Loucy (cell line): ENCODE measurements at regions not wholly inside any gene's neighbourhood (a gene's known extent, or its start where the extent isn't known, plus 50 kb on each side); places are given as distances from the start of the nearest gene placed in this dataset.

Experiments used
- H2AFZ ChIP-seq: fragments of 200-600 bp; sonication (generic); 2 replicates; pipeline ENCODE4 v1.6.0; 2016; ENCODE audit warnings: antibody characterized with exemption, mild to moderate bottlenecking, low read length, moderate library complexity
- H3F3A ChIP-seq: fragments of 200-600 bp; 2 replicates; pipeline ENCODE4 v1.6.0; 2016; ENCODE audit warnings: antibody characterized with exemption, low read depth, mild to moderate bottlenecking
- H3K27me3 ChIP-seq: fragments of 200-600 bp; sonication (generic); 2 replicates; pipeline ENCODE4 v1.6.1; 2014; ENCODE audit warnings: low read length, mild to moderate bottlenecking; ENCODE audit not compliant: insufficient read depth, poor library complexity, severe bottlenecking
- H3K36me3 ChIP-seq: fragments of 200-600 bp; sonication (generic); 2 replicates; pipeline ENCODE4 v1.6.1; 2016; ENCODE audit warnings: low read length; ENCODE audit not compliant: insufficient read depth
- H3K4me1 ChIP-seq: fragments of 200-600 bp; sonication (generic); 2 replicates; pipeline ENCODE4 v1.5.1; 2014; ENCODE audit warnings: low read length, mild to moderate bottlenecking; ENCODE audit not compliant: insufficient read depth, poor library complexity, severe bottlenecking
- H3K4me2 ChIP-seq: fragments of 200-600 bp; sonication (generic); 2 replicates; pipeline ENCODE4 v1.6.0; 2014; ENCODE audit warnings: antibody characterized with exemption, low read length, low read depth, mild to moderate bottlenecking; ENCODE audit not compliant: poor library complexity, severe bottlenecking
- H3K4me3 ChIP-seq: fragments of 200-600 bp; sonication (generic); 2 replicates; pipeline ENCODE4 v1.5.1; 2014; ENCODE audit warnings: low read length, mild to moderate bottlenecking, mixed read lengths; ENCODE audit not compliant: poor library complexity, severe bottlenecking
- H3K79me2 ChIP-seq: fragments of 200-600 bp; sonication (generic); 2 replicates; pipeline ENCODE4 v1.6.1; 2014; ENCODE audit warnings: low read length; ENCODE audit not compliant: insufficient read depth
- H3K9ac ChIP-seq: fragments of 200-600 bp; sonication (generic); 2 replicates; pipeline ENCODE4 v1.6.0; 2014; ENCODE audit warnings: mild to moderate bottlenecking, low read depth, low read length, moderate library complexity; ENCODE audit not compliant: poor library complexity, severe bottlenecking
- H3K9me2 ChIP-seq: fragments of 200-600 bp; sonication (generic); replicated peaks from 2 replicates; pipeline ENCODE4 v1.6.1; 2016; ENCODE audit warnings: low read depth, low read length, mixed read lengths
- H3K9me3 ChIP-seq: fragments of 200-600 bp; sonication (generic); 2 replicates; pipeline ENCODE4 v1.6.1; 2014; ENCODE audit warnings: mild to moderate bottlenecking, antibody characterized with exemption, low read length, low read depth; ENCODE audit not compliant: insufficient read depth
- H4K20me1 ChIP-seq: fragments of 200-600 bp; sonication (generic); 2 replicates; pipeline ENCODE4 v1.6.0; 2014; ENCODE audit warnings: antibody characterized with exemption, low read length, mild to moderate bottlenecking; ENCODE audit not compliant: insufficient read depth, poor library complexity, severe bottlenecking
- CTCF ChIP-seq: fragments of 200-600 bp; sonication (generic); conservative IDR thresholded peaks from 2 replicates; pipeline ENCODE4 v1.5.1; 2014; ENCODE audit warnings: mild to moderate bottlenecking, antibody characterized with exemption, low read length
- EZH2phosphoT487 ChIP-seq: fragments of 200-600 bp; IDR thresholded peaks from 2 replicates; pipeline ENCODE4 v1.6.1; 2018; ENCODE audit warnings: antibody characterized with exemption, mild to moderate bottlenecking, moderate library complexity, borderline replicate concordance

- Histone ChIP-seq H3K4me2 (no peak overlapping the region), H3K27me3 (no peaks in the 10 kb centered on the region), H3K79me2 (no peaks in the 10 kb centered on the region), H3F3A (no peaks in the 10 kb centered on the region), H3K9me2 (no peaks in the 10 kb centered on the region), H3K9me3 (no peaks in the 10 kb centered on the region), H4K20me1 (no peaks in the 10 kb centered on the region), H3K4me3 (no peak overlapping the region), H3K36me3 (no peaks in the 10 kb centered on the region), H2AFZ (no peak overlapping the region), H3K4me1 (no peaks in the 10 kb centered on the region), H3K9ac (no peak overlapping the region)
- TF ChIP-seq CTCF = no peak
- no peak for TF ChIP-seq EZH2phosphoT487
These were observed 237.8 kb upstream of the DAPK1 start for GRCh38 chr9:87259543-87260518.

DNA sequence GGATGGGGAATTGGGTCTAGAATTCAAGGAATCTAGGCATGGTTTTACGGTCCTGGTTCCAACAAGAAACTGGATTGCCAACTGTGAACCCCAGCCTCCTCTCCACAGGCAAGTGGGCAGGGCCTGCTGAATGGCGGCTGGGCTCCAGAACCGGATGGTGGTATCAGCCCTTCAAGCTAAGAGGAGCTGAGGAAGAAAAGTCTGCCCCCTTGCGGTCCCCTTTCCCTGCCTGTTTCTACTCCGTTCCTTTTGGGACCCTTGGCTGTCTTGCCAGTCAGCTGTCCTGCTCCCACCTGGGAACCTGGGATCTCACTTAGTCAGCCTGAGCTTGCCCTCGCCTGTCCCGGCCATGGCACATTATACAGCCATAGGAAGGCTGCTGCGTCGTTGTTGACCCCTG lies 234.4 kb upstream of the DAPK1 start:
- Histone ChIP-seq H3K36me3 (no peaks in the 10 kb centered on the region), H3K9ac (no peak overlapping the region), H3K27me3 (peaks cover 18% of the 10 kb centered on the region), H2AFZ (no peak overlapping the region), H3K4me3 (no peak overlapping the region), H3K4me2 (no peak overlapping the region), H3K79me2 (no peaks in the 10 kb centered on the region), H3K9me2 (no peaks in the 10 kb centered on the region), H4K20me1 (no peaks in the 10 kb centered on the region), H3K4me1 (no peaks in the 10 kb centered on the region), H3K9me3 (no peaks in the 10 kb centered on the region), H3F3A (no peaks in the 10 kb centered on the region)
- TF ChIP-seq CTCF (no peak), EZH2phosphoT487 (no peak)

DNA sequence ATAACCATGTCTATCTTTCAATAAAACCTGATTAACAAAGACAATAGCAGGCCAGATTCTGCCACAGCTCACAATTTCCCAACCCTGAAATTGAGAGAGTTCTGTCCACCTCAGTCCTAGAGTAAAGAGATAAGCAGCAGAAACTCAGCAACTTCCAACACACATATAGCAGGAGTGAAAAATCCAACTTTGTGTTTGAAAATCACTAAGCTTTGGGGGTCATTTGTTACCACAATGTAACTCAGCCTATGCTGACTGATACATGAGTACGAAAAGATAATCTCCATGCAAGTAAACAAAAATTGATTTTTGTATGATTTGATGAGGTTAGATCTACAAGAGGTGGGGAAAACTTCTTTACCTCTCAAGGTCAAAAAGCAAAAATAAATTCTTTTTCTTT lies 231.0 kb upstream of the DAPK1 start:
- no peaks in the 10 kb centered on the region for H3F3A ChIP-seq
- H3K4me3 ChIP-seq = no peak overlapping the region
- TF ChIP-seq CTCF (no peak), EZH2phosphoT487 (no peak)
- peaks cover 30% of the 10 kb centered on the region for H3K27me3 ChIP-seq
- H3K36me3 ChIP-seq = no peaks in the 10 kb centered on the region
- H3K79me2 ChIP-seq = no peaks in the 10 kb centered on the region
- H3K9me2 ChIP-seq = no peaks in the 10 kb centered on the region
- no peak overlapping the region for H2AFZ ChIP-seq
- no peaks in the 10 kb centered on the region for H3K9me3 ChIP-seq
- no peaks in the 10 kb centered on the region for H4K20me1 ChIP-seq
- no peaks in the 10 kb centered on the region for H3K4me1 ChIP-seq
- no peak overlapping the region for H3K4me2 ChIP-seq
- H3K9ac ChIP-seq = no peak overlapping the region
